PC-9 (cell line): ENCODE measurements at regions not wholly inside any gene's neighbourhood (a gene's known extent, or its start where the extent isn't known, plus 50 kb on each side); places are given as distances from the start of the nearest gene placed in this dataset.

Experiments used
- BruUV-seq: library from RNA; stranded (reverse); fragments of 400-500 nt; replicated peaks from 2 replicates; lab custom pipeline; 2021; lab: Mats Ljungman, UMichigan
- CTCF ChIA-PET: fragments of 300-600 bp; sonication (Branson Sonifier 250); formaldehyde crosslinking; loops from one replicate; lab custom pipeline; 2022; ENCODE audit warnings: antibody characterized with exemption; lab: Charles Lee
- POLR2A ChIA-PET: fragments of 300-600 bp; sonication (Branson Sonifier 250); formaldehyde crosslinking; loops from one replicate; lab custom pipeline; 2022; ENCODE audit warnings: antibody characterized with exemption; ENCODE audit not compliant: unreplicated experiment; lab: Charles Lee
- DNase-seq, 2 experiments: peaks; one replicate each; pipeline versions ENCODE4 v3.0.0 to v3.0.0-alpha.2; 2015 to 2022; ENCODE audit warnings: mixed read lengths in 1 of 2
- H2AFZ ChIP-seq: fragments of 200-600 bp; sonication (generic); 2 replicates; pipeline ENCODE4 v1.8.1; 2017; ENCODE audit warnings: antibody characterized with exemption
- H3F3A ChIP-seq: fragments of 200-600 bp; sonication (generic); 2 replicates; pipeline ENCODE4 v1.8.1; 2017; ENCODE audit warnings: antibody characterized with exemption, mild to moderate bottlenecking, low read depth; ENCODE audit not compliant: insufficient read depth
- H3K27ac ChIP-seq: fragments of 200-600 bp; sonication (generic); 2 replicates; pipeline ENCODE4 v1.6.1; 2016; ENCODE audit warnings: mixed run types
- H3K27me3 ChIP-seq: fragments of 200-600 bp; sonication (generic); 2 replicates; pipeline ENCODE4 v1.6.1; 2016; ENCODE audit warnings: low read depth, mixed run types; ENCODE audit not compliant: insufficient read depth
- H3K36me3 ChIP-seq: fragments of 200-600 bp; sonication (generic); 2 replicates; pipeline ENCODE4 v1.6.1; 2016; ENCODE audit warnings: low read depth, mixed run types
- H3K4me1 ChIP-seq: fragments of 200-600 bp; sonication (generic); replicated peaks from 2 replicates; pipeline ENCODE4 v1.6.1; 2016; ENCODE audit warnings: mixed run types; ENCODE audit not compliant: insufficient read depth
- H3K4me2 ChIP-seq: fragments of 200-600 bp; sonication (generic); 2 replicates; pipeline ENCODE4 v1.6.1; 2017; ENCODE audit warnings: mixed run types
- H3K4me3 ChIP-seq: fragments of 200-600 bp; sonication (generic); 2 replicates; pipeline ENCODE4 v1.6.1; 2016; ENCODE audit warnings: mixed run types
- H3K79me2 ChIP-seq: fragments of 200-600 bp; sonication (generic); 2 replicates; pipeline ENCODE4 v1.6.1; 2017; ENCODE audit warnings: low read depth, mixed run types
- H3K9me2 ChIP-seq: fragments of 200-600 bp; sonication (generic); 2 replicates; pipeline ENCODE4 v1.8.1; 2017; ENCODE audit warnings: mild to moderate bottlenecking; ENCODE audit not compliant: insufficient read depth
- H3K9me3 ChIP-seq: fragments of 200-600 bp; sonication (generic); 2 replicates; pipeline ENCODE4 v1.8.1; 2016; ENCODE audit warnings: low read depth; ENCODE audit not compliant: insufficient read depth
- H4K20me1 ChIP-seq: fragments of 200-600 bp; sonication (generic); 2 replicates; pipeline ENCODE4 v1.8.1; 2017; ENCODE audit not compliant: insufficient read depth
- EZH2 ChIP-seq: fragments of 200-600 bp; sonication (generic); IDR thresholded peaks from 2 replicates; pipeline ENCODE4 v1.8.0; 2017; ENCODE audit warnings: antibody characterized with exemption, low read depth
- intact Hi-C: fragments of 100-400 bp; cut with micrococcal nuclease; formaldehyde crosslinking; loops from one replicate; pipeline ENCODE4 v1.10.0; 2022; ENCODE audit not compliant: unreplicated experiment
- TF ChIP-seq, protein P1 (sequence below): fragments of 200-600 bp; sonication (generic); conservative IDR thresholded peaks from 2 replicates; pipeline ENCODE4 v1.6.1; 2017; ENCODE audit warnings: mixed run types, antibody characterized with exemption, mild to moderate bottlenecking, moderate library complexity

- no TSS peak for BruUV-seq
- Histone ChIP-seq H3K27me3 (no peaks in the 10 kb centered on the region), H3K27ac (no peak overlapping the region), H2AFZ (no peak overlapping the region), H3K36me3 (no peaks in the 10 kb centered on the region), H3K79me2 (no peaks in the 10 kb centered on the region), H4K20me1 (no peaks in the 10 kb centered on the region), H3K4me1 (no peaks in the 10 kb centered on the region), H3K9me2 (no peaks in the 10 kb centered on the region), H3K4me2 (no peak overlapping the region), H3F3A (no peaks in the 10 kb centered on the region), H3K9me3 (no peaks in the 10 kb centered on the region), H3K4me3 (no peak overlapping the region)
- ChIA-PET POLR2A (no interaction called here), CTCF (no interaction called here)
- intact Hi-C loops, result no loop called here
- no peak for DNase-seq
- no peak for TF ChIP-seq EZH2
- TF ChIP-seq, protein P1, sequence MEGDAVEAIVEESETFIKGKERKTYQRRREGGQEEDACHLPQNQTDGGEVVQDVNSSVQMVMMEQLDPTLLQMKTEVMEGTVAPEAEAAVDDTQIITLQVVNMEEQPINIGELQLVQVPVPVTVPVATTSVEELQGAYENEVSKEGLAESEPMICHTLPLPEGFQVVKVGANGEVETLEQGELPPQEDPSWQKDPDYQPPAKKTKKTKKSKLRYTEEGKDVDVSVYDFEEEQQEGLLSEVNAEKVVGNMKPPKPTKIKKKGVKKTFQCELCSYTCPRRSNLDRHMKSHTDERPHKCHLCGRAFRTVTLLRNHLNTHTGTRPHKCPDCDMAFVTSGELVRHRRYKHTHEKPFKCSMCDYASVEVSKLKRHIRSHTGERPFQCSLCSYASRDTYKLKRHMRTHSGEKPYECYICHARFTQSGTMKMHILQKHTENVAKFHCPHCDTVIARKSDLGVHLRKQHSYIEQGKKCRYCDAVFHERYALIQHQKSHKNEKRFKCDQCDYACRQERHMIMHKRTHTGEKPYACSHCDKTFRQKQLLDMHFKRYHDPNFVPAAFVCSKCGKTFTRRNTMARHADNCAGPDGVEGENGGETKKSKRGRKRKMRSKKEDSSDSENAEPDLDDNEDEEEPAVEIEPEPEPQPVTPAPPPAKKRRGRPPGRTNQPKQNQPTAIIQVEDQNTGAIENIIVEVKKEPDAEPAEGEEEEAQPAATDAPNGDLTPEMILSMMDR, result no peak
Measured at GRCh38 chr4:124541652-124542420, 170.7 kb downstream of the ANKRD50 start.

DNA sequence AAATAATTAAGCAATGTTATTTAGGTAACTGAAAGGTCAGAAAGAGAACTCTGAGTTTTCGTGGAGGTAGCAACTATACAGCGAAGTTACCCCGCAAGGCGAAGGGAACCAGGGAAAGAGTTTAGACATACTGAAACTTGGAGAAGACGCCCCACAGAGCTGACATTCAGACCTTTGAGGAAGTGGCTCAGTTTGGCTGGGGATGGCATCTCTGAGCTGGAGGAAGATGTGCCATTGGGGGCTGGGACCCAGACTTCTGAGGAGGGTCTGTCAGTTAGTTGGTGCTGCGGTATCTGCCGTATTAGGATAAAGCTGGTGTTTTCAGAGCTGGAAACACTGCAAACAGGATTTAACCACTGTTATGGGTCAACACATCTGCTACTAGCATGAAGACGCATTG lies 156.6 kb downstream of the ANKRD50 start:
- H3F3A ChIP-seq, result no peaks in the 10 kb centered on the region

GRCh38 chr4:124564121-124564520 lies 148.4 kb downstream of the ANKRD50 start:
- no peak overlapping the region for H3K4me3 ChIP-seq
- H2AFZ ChIP-seq, result no peak overlapping the region
- no peaks in the 10 kb centered on the region for H3K36me3 ChIP-seq
- H3K9me3 ChIP-seq, result no peaks in the 10 kb centered on the region
- H3K4me1 ChIP-seq, result no peaks in the 10 kb centered on the region
- no peaks in the 10 kb centered on the region; the same call in 1 of the 2 replicates for H3K9me2 ChIP-seq
- no peak for TF ChIP-seq EZH2
- TF ChIP-seq, protein P1, result no peak
- no TSS peak for BruUV-seq
- H3K27me3 ChIP-seq, result no peaks in the 10 kb centered on the region
- H3K4me2 ChIP-seq, result no peak overlapping the region
- no peak overlapping the region for H3K27ac ChIP-seq
- ChIA-PET POLR2A (no interaction called here), CTCF (no interaction called here)
- no peaks in the 10 kb centered on the region for H3F3A ChIP-seq
- intact Hi-C loops, result loop anchor here (5.0 kb wide), 1 partner anchor 397 kb away; no protein-coding TSS in a partner anchor
- no peaks in the 10 kb centered on the region for H3K79me2 ChIP-seq
- no peaks in the 10 kb centered on the region for H4K20me1 ChIP-seq
- DNase-seq, result no peak

More for the DNA sequence above, 156.6 kb downstream of the ANKRD50 start:
- no peak for DNase-seq
- TF ChIP-seq EZH2, result no peak
- TF ChIP-seq, protein P1, result no peak
- no TSS peak for BruUV-seq
- no peaks in the 10 kb centered on the region for H3K36me3 ChIP-seq
- H3K4me1 ChIP-seq, result no peaks in the 10 kb centered on the region
- no peaks in the 10 kb centered on the region for H3K9me3 ChIP-seq
- 0 out of 2 replicates have a peak, but pooled peaks cover 6% of the 10 kb centered on the region for H3K9me2 ChIP-seq
- intact Hi-C loops, result no loop called here
- H4K20me1 ChIP-seq, result no peaks in the 10 kb centered on the region
- H3K4me3 ChIP-seq, result no peak overlapping the region
- no peaks in the 10 kb centered on the region for H3K27me3 ChIP-seq
- no peak overlapping the region for H2AFZ ChIP-seq
- ChIA-PET CTCF (no interaction called here), POLR2A (no interaction called here)
- H3K4me2 ChIP-seq, result no peak overlapping the region
- no peak overlapping the region for H3K27ac ChIP-seq
- no peaks in the 10 kb centered on the region for H3K79me2 ChIP-seq
